Loucy (cell line): ENCODE measurements at regions not wholly inside any gene's neighbourhood (a gene's known extent, or its start where the extent isn't known, plus 50 kb on each side); places are given as distances from the start of the nearest gene placed in this dataset.

Source experiments
- EZH2phosphoT487 ChIP-seq: fragments of 200-600 bp; IDR thresholded peaks from 2 replicates; pipeline ENCODE4 v1.6.1; 2018; ENCODE audit warnings: antibody characterized with exemption, mild to moderate bottlenecking, moderate library complexity, borderline replicate concordance
- TF ChIP-seq, protein P1 (sequence below): fragments of 200-600 bp; sonication (generic); conservative IDR thresholded peaks from 2 replicates; pipeline ENCODE4 v1.5.1; 2014; ENCODE audit warnings: mild to moderate bottlenecking, antibody characterized with exemption, low read length

DNA sequence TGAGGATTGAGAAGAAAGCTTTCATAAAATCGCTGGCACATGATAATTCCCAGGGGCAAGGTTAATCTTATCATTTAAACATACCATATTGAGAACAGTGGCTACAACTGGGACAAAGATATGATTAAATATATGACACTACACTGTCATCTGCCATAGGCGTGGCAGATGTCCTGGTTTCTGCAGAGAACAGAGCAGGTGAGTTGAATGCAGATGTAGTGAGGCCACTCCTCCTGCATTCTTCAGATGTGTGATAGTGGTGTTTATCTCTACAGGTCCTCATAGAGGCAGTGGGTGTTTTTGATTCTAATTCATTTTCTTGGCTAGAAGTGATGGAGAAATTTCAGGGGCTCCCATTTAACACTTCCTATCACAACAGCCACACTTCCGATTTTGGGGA lies 237.0 kb upstream of the CDH9 start:
- TF ChIP-seq EZH2phosphoT487 = no peak
- TF ChIP-seq, protein P1, sequence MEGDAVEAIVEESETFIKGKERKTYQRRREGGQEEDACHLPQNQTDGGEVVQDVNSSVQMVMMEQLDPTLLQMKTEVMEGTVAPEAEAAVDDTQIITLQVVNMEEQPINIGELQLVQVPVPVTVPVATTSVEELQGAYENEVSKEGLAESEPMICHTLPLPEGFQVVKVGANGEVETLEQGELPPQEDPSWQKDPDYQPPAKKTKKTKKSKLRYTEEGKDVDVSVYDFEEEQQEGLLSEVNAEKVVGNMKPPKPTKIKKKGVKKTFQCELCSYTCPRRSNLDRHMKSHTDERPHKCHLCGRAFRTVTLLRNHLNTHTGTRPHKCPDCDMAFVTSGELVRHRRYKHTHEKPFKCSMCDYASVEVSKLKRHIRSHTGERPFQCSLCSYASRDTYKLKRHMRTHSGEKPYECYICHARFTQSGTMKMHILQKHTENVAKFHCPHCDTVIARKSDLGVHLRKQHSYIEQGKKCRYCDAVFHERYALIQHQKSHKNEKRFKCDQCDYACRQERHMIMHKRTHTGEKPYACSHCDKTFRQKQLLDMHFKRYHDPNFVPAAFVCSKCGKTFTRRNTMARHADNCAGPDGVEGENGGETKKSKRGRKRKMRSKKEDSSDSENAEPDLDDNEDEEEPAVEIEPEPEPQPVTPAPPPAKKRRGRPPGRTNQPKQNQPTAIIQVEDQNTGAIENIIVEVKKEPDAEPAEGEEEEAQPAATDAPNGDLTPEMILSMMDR = no peak
